ENCODE measurements at regions not wholly inside any gene's neighbourhood (a gene's known extent, or its start where the extent isn't known, plus 50 kb on each side); places are given as distances from the start of the nearest gene placed in this dataset.

- TF ChIP-seq POLR2AphosphoS5 (IDR thresholded peaks at IDR 0.05; ENCODE audit: low read depth, low read length) (no peak), TAF1 (IDR thresholded peaks at IDR 0.05; ENCODE audit: borderline replicate concordance, insufficient read depth, low read length) (no peak), REST (IDR thresholded peaks at IDR 0.05; ENCODE audit: insufficient read depth in 1 of 2, low read depth in 2 of 2, low read length in 2 of 2) (no peak), FOXP2 (optimal IDR thresholded peaks at IDR 0.05; ENCODE audit: borderline replicate concordance, extremely low read depth, extremely low read length, insufficient read depth) (no peak), SIN3A (IDR thresholded peaks at IDR 0.05; ENCODE audit: borderline replicate concordance, insufficient read depth, low read length) (no peak)
Measured at GRCh38 chr1:216927633-216928032, 204.4 kb upstream of the ESRRG start.

- no peak for TF ChIP-seq FOXP2 (optimal IDR thresholded peaks at IDR 0.05; ENCODE audit: borderline replicate concordance, extremely low read depth, extremely low read length, insufficient read depth)
- no peak for TF ChIP-seq TAF1 (IDR thresholded peaks at IDR 0.05; ENCODE audit: borderline replicate concordance, insufficient read depth, low read length)
- no peak for TF ChIP-seq POLR2AphosphoS5 (IDR thresholded peaks at IDR 0.05; ENCODE audit: low read depth, low read length)
- no peak for TF ChIP-seq REST (IDR thresholded peaks at IDR 0.05; ENCODE audit: insufficient read depth in 1 of 2, low read depth in 2 of 2, low read length in 2 of 2)
- no peak for TF ChIP-seq SIN3A (IDR thresholded peaks at IDR 0.05; ENCODE audit: borderline replicate concordance, insufficient read depth, low read length)
Measured at GRCh38 chr1:216926720-216927510, 203.7 kb upstream of the ESRRG start.

GRCh38 chr1:216925962-216926625 lies 202.9 kb upstream of the ESRRG start:
- TF ChIP-seq POLR2AphosphoS5 (IDR thresholded peaks at IDR 0.05; ENCODE audit: low read depth, low read length) (no peak), SIN3A (IDR thresholded peaks at IDR 0.05; ENCODE audit: borderline replicate concordance, insufficient read depth, low read length) (no peak), TAF1 (IDR thresholded peaks at IDR 0.05; ENCODE audit: borderline replicate concordance, insufficient read depth, low read length) (no peak), FOXP2 (optimal IDR thresholded peaks at IDR 0.05; ENCODE audit: borderline replicate concordance, extremely low read depth, extremely low read length, insufficient read depth) (no peak)

GRCh38 chr1:216924732-216925131 lies 201.5 kb upstream of the ESRRG start:
- no peak for TF ChIP-seq FOXP2 (optimal IDR thresholded peaks at IDR 0.05; ENCODE audit: borderline replicate concordance, extremely low read depth, extremely low read length, insufficient read depth)
- no peak for TF ChIP-seq TAF1 (IDR thresholded peaks at IDR 0.05; ENCODE audit: borderline replicate concordance, insufficient read depth, low read length)
- TF ChIP-seq SIN3A (IDR thresholded peaks at IDR 0.05; ENCODE audit: borderline replicate concordance, insufficient read depth, low read length): no peak
- TF ChIP-seq POLR2AphosphoS5 (IDR thresholded peaks at IDR 0.05; ENCODE audit: low read depth, low read length): no peak

GRCh38 chr1:216923601-216924000 lies 200.4 kb upstream of the ESRRG start:
- TF ChIP-seq POLR2AphosphoS5 (IDR thresholded peaks at IDR 0.05; ENCODE audit: low read depth, low read length) (no peak), TAF1 (IDR thresholded peaks at IDR 0.05; ENCODE audit: borderline replicate concordance, insufficient read depth, low read length) (no peak), FOXP2 (optimal IDR thresholded peaks at IDR 0.05; ENCODE audit: borderline replicate concordance, extremely low read depth, extremely low read length, insufficient read depth) (no peak), SIN3A (IDR thresholded peaks at IDR 0.05; ENCODE audit: borderline replicate concordance, insufficient read depth, low read length) (no peak), REST (IDR thresholded peaks at IDR 0.05; ENCODE audit: insufficient read depth in 1 of 2, low read depth in 2 of 2, low read length in 2 of 2) (no peak)

Data from PFSK-1 (cell line).